ENCODE measurements at regions not wholly inside any gene's neighbourhood (a gene's known extent, or its start where the extent isn't known, plus 50 kb on each side); places are given as distances from the start of the nearest gene placed in this dataset.

GRCh38 chr9:79512251-79512650 is 59.5 kb upstream of the TLE4 start:
- TF ChIP-seq, protein P1, sequence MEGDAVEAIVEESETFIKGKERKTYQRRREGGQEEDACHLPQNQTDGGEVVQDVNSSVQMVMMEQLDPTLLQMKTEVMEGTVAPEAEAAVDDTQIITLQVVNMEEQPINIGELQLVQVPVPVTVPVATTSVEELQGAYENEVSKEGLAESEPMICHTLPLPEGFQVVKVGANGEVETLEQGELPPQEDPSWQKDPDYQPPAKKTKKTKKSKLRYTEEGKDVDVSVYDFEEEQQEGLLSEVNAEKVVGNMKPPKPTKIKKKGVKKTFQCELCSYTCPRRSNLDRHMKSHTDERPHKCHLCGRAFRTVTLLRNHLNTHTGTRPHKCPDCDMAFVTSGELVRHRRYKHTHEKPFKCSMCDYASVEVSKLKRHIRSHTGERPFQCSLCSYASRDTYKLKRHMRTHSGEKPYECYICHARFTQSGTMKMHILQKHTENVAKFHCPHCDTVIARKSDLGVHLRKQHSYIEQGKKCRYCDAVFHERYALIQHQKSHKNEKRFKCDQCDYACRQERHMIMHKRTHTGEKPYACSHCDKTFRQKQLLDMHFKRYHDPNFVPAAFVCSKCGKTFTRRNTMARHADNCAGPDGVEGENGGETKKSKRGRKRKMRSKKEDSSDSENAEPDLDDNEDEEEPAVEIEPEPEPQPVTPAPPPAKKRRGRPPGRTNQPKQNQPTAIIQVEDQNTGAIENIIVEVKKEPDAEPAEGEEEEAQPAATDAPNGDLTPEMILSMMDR (IDR thresholded peaks at IDR 0.05) = no peak
- TF ChIP-seq EZH2 (IDR thresholded peaks at IDR 0.05) = no peak
